ENCODE measurements at regions not wholly inside any gene's neighbourhood (a gene's known extent, or its start where the extent isn't known, plus 50 kb on each side); places are given as distances from the start of the nearest gene placed in this dataset.

DNA sequence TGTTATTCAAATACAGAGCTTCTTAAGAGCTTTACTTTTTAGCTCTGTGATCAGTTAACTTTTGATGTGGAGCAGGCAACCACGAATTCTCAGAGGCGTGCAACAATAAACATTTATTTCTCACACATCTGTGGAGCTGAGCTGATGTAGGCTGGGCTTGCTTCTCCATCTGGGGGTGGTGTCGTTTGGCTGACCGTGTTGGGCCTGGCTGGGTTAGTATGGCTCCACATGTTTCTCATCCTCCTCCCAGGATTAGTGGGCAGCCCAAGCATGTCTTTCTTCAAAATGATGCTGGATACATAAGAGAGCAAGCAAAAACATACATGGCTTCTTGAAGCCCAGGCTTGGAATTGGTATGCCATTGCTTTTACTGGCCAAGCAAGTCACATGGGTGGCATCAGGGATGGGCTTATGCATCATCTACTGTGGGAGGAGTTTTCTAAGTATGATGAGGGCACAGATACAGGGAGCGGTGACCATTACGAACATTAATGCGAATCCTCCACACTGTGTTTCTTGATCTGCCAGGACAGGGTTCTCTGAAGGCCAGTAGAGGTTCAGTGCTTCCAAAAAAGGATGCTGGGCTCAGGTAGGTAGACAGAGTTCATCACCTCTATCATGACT, 157.0 kb upstream of the TNP1 start:
- Histone ChIP-seq H3K27ac (no peak overlapping the region), H3K4me3 (ENCODE audit: low read depth, low read length) (no peak overlapping the region), H3K36me3 (replicated peaks) (no peaks in the 10 kb centered on the region), H3K27me3 (replicated peaks) (no peaks in the 10 kb centered on the region)
- TF ChIP-seq, protein P1, sequence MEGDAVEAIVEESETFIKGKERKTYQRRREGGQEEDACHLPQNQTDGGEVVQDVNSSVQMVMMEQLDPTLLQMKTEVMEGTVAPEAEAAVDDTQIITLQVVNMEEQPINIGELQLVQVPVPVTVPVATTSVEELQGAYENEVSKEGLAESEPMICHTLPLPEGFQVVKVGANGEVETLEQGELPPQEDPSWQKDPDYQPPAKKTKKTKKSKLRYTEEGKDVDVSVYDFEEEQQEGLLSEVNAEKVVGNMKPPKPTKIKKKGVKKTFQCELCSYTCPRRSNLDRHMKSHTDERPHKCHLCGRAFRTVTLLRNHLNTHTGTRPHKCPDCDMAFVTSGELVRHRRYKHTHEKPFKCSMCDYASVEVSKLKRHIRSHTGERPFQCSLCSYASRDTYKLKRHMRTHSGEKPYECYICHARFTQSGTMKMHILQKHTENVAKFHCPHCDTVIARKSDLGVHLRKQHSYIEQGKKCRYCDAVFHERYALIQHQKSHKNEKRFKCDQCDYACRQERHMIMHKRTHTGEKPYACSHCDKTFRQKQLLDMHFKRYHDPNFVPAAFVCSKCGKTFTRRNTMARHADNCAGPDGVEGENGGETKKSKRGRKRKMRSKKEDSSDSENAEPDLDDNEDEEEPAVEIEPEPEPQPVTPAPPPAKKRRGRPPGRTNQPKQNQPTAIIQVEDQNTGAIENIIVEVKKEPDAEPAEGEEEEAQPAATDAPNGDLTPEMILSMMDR (IDR thresholded peaks at IDR 0.05; ENCODE audit: low read depth, low read length, missing control alignments) = no peak
- in situ Hi-C loops (cut with HindIII; ENCODE audit: low pct_ligation_motif_present, low sequenced_read_pairs) = no loop called here
- DNase-seq = no peak

DNA sequence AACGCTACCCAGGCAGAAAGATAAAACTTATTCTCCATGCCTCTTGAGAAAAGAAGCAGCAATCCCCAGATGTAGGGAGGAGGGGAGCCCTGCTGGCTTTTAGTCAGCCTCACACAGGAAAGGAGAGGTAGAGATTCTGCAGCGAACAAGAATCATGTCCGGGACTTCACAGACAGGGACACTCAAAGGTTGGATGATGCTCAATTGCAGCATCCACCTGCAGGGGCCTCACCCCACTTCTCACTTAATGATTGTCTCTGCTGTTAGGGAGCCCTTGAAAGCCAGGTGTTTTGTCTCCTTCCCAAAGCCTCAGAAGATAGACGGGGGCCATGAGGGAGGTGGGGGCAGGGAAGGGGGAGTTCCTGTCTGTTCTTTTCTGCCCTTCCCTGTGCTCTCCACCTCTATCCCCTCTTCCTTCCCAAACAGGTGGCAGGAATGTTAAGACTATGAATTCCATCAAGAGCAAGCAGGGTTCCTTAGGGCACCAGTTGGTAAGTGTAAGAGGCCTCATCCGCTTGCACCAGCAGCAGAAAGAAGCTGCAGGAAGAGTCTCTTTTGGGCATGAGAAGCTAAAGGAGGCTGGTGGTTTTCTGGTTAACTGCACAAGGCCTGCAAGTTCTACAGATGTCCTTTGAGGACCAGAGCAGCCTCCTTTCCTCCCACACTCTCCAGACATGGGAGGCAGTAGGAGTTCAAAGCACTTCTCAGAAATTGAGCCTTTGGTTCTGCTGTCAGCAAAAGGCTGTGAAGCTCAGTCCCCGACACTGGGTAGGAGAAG, 154.7 kb upstream of the TNP1 start:
- TF ChIP-seq, protein P1 (IDR thresholded peaks at IDR 0.05; ENCODE audit: low read depth, low read length, missing control alignments) = no peak

DNA sequence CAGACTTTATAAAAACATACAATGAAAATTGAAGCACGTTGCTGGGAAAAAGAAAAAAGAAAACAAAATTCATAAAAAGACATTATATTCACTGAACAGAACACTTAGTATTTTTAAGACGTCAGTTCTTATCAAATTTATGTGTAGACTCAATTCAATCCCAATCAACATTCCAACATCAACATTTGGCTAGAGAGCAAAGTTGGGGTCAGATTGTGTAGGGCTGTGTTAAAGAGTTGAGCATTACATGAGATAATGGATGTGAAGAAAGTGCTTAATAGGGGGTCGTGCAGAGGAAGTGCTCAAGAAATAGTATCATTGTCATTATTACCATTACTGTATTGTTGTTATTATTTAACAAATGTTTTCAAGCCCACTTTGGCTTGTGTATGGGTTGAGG, 154.1 kb upstream of the TNP1 start:
- in situ Hi-C loops (cut with HindIII; ENCODE audit: low pct_ligation_motif_present, low sequenced_read_pairs) = no loop called here
- Histone ChIP-seq H3K27me3 (replicated peaks) (no peaks in the 10 kb centered on the region), H3K36me3 (replicated peaks) (no peaks in the 10 kb centered on the region), H3K27ac (no peak overlapping the region), H3K4me3 (ENCODE audit: low read depth, low read length) (no peak overlapping the region)
- DNase-seq = no peak
- TF ChIP-seq, protein P1 (IDR thresholded peaks at IDR 0.05; ENCODE audit: low read depth, low read length, missing control alignments) = no peak

More for the DNA sequence above, 154.7 kb upstream of the TNP1 start:
- no peaks in the 10 kb centered on the region for H3K36me3 ChIP-seq (replicated peaks)
- no peak for DNase-seq
- no peak overlapping the region for H3K4me3 ChIP-seq (ENCODE audit: low read depth, low read length)
- in situ Hi-C loops (cut with HindIII; ENCODE audit: low pct_ligation_motif_present, low sequenced_read_pairs) = no loop called here
- H3K27ac ChIP-seq = no peak overlapping the region
- H3K27me3 ChIP-seq (replicated peaks) = no peaks in the 10 kb centered on the region

DNA sequence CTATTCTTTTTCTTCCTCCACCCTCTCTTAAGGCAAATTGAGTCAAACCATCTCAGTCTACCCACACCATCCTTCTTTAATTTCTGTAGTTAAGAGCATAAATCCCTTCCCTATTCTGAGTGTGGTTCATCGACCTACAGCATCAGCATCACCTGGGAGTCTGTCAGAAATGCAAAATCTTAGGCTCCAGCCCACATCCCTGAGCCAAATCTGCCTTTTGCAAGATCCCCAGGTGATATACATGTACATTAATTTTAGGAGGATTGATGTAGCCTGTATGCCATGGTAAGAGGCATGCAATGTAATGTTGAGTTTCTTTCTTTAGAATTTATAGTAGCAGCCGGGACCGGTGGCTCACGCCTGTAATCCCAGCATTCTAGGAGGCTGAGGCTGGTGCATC, 151.7 kb upstream of the TNP1 start:
- DNase-seq = no peak
- H3K4me3 ChIP-seq (ENCODE audit: low read depth, low read length) = no peak overlapping the region
- no peaks in the 10 kb centered on the region for H3K36me3 ChIP-seq (replicated peaks)
- H3K27me3 ChIP-seq (replicated peaks) = no peaks in the 10 kb centered on the region
- TF ChIP-seq, protein P1 (IDR thresholded peaks at IDR 0.05; ENCODE audit: low read depth, low read length, missing control alignments) = no peak
- no peak overlapping the region for H3K27ac ChIP-seq
- in situ Hi-C loops (cut with HindIII; ENCODE audit: low pct_ligation_motif_present, low sequenced_read_pairs) = no loop called here

DNA sequence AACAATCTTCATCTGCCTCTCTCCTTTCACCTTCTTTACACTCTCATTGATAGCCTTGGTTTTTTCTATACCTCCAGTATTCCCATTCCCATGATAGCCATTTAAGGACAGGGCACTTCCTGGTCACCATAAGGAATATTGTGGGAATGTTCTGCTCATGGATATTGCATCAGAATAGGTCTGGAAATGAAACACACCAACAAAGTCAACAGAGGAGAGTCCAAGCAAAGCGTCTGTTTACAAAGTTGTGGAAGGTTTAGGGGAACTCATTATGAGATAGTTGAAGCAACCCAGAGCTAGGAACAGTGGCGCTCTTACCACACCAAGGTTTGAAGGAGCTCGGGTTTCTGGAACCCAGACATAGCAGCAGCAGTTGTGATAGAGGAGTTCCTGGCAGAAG, 150.3 kb upstream of the TNP1 start:
- Histone ChIP-seq H3K27me3 (replicated peaks) (no peaks in the 10 kb centered on the region), H3K4me3 (ENCODE audit: low read depth, low read length) (no peak overlapping the region), H3K27ac (no peak overlapping the region), H3K36me3 (replicated peaks) (no peaks in the 10 kb centered on the region)
- in situ Hi-C loops (cut with HindIII; ENCODE audit: low pct_ligation_motif_present, low sequenced_read_pairs) = no loop called here
- TF ChIP-seq, protein P1 (IDR thresholded peaks at IDR 0.05; ENCODE audit: low read depth, low read length, missing control alignments) = no peak
- DNase-seq = no peak

Data from brain microvascular endothelial cell (primary cell).